Left ventricle myocardium inferior (tissue), 1 donor: ENCODE measurements at regions not wholly inside any gene's neighbourhood (a gene's known extent, or its start where the extent isn't known, plus 50 kb on each side); places are given as distances from the start of the nearest gene placed in this dataset.
A peak's percentile ranks its signal among the peaks of the same experiment; 100 is the strongest.

Experiments
- DNase-seq: peaks from one replicate; pipeline ENCODE4 v3.0.0-alpha.2; 2020
- H3K27ac ChIP-seq: fragments of 200-600 bp; replicated peaks from 2 replicates; pipeline ENCODE4 v1.8.0; 2021
- H3K27me3 ChIP-seq: fragments of 200-600 bp; 2 replicates; pipeline ENCODE4 v1.8.0; 2021; ENCODE audit warnings: low read depth
- H3K36me3 ChIP-seq: fragments of 200-600 bp; 2 replicates; pipeline ENCODE4 v1.8.0; 2021
- H3K4me1 ChIP-seq: fragments of 200-600 bp; 2 replicates; pipeline ENCODE4 v1.8.0; 2021
- H3K4me3 ChIP-seq: fragments of 200-600 bp; 2 replicates; pipeline ENCODE4 v1.8.0; 2021; ENCODE audit warnings: mild to moderate bottlenecking, moderate library complexity
- H3K9me3 ChIP-seq: fragments of 200-600 bp; replicated peaks from 2 replicates; pipeline ENCODE4 v1.8.0; 2021
- CTCF ChIP-seq: fragments of 200-600 bp; IDR thresholded peaks from 2 replicates; pipeline ENCODE4 v1.8.0; 2021; ENCODE audit warnings: antibody characterized with exemption, mild to moderate bottlenecking, borderline replicate concordance
- intact Hi-C: fragments of 100-400 bp; cut with micrococcal nuclease; formaldehyde crosslinking; loops from one replicate; pipeline ENCODE4 v1.11.0; 2022
- donor health status: DM: no; HTN: yes; CAD: no; lungs with severe emphysema.

GRCh38 chr1:60998786-60999185 lies 83.6 kb upstream of the NFIA start:
- Histone ChIP-seq H3K4me3 (no peak overlapping the region), H3K4me1 (no peaks in the 10 kb centered on the region), H3K27ac (no peak overlapping the region), H3K36me3 (no peaks in the 10 kb centered on the region), H3K9me3 (no peaks in the 10 kb centered on the region), H3K27me3 (no peaks in the 10 kb centered on the region)
- intact Hi-C loops, result no loop called here
- no peak for TF ChIP-seq CTCF
- no peak for DNase-seq

GRCh38 chr1:60994828-60995492 lies 87.4 kb upstream of the NFIA start:
- intact Hi-C loops, result no loop called here

GRCh38 chr1:60994369-60994768 lies 88.0 kb upstream of the NFIA start:
- Histone ChIP-seq H3K27me3 (no peaks in the 10 kb centered on the region), H3K36me3 (no peaks in the 10 kb centered on the region), H3K9me3 (no peaks in the 10 kb centered on the region), H3K27ac (no peak overlapping the region), H3K4me3 (no peak overlapping the region), H3K4me1 (peaks cover 21% of the 10 kb centered on the region)
- DNase-seq, result no peak
- no peak for TF ChIP-seq CTCF
- intact Hi-C loops, result no loop called here

More at GRCh38 chr1:60994828-60995492, 87.4 kb upstream of the NFIA start:
- Histone ChIP-seq H3K27ac (no peak overlapping the region), H3K4me1 (peaks cover 15% of the 10 kb centered on the region), H3K27me3 (no peaks in the 10 kb centered on the region), H3K9me3 (no peaks in the 10 kb centered on the region), H3K4me3 (no peak overlapping the region), H3K36me3 (no peaks in the 10 kb centered on the region)
- TF ChIP-seq CTCF, result no peak
- no peak for DNase-seq

- H3K27ac ChIP-seq, result peak overlapping the region; percentile 80
- TF ChIP-seq CTCF, result no peak
- no peaks in the 10 kb centered on the region for H3K9me3 ChIP-seq
- intact Hi-C loops, result no loop called here
- H3K36me3 ChIP-seq, result no peaks in the 10 kb centered on the region
- no peak overlapping the region for H3K4me3 ChIP-seq
- peaks cover 32% of the 10 kb centered on the region for H3K4me1 ChIP-seq
- H3K27me3 ChIP-seq, result no peaks in the 10 kb centered on the region
- DNase-seq, result no peak
These were observed 90.2 kb upstream of the NFIA start for GRCh38 chr1:60992165-60992564.

GRCh38 chr1:60990714-60991090 lies 91.7 kb upstream of the NFIA start:
- H3K4me1 ChIP-seq, result peaks cover 32% of the 10 kb centered on the region
- no peaks in the 10 kb centered on the region for H3K27me3 ChIP-seq
- no peak for DNase-seq
- no peak for TF ChIP-seq CTCF
- intact Hi-C loops, result no loop called here
- peak overlapping the region; percentile 80 for H3K27ac ChIP-seq
- no peaks in the 10 kb centered on the region for H3K9me3 ChIP-seq
- no peaks in the 10 kb centered on the region for H3K36me3 ChIP-seq
- H3K4me3 ChIP-seq, result no peak overlapping the region
